Caco-2 (cell line): ENCODE measurements at regions not wholly inside any gene's neighbourhood (a gene's known extent, or its start where the extent isn't known, plus 50 kb on each side); places are given as distances from the start of the nearest gene placed in this dataset.

Experiments used
- BruUV-seq: library from RNA; stranded (reverse); fragments of 400-500 nt; replicated peaks from 2 replicates; lab custom pipeline; 2021; lab: Mats Ljungman, UMichigan
- CTCF ChIA-PET: fragments of 300-600 bp; sonication (Branson Sonifier 250); formaldehyde crosslinking; loops from one replicate; lab custom pipeline; 2022; ENCODE audit warnings: antibody characterized with exemption; lab: Charles Lee
- POLR2A ChIA-PET: fragments of 300-600 bp; sonication (Branson Sonifier 250); formaldehyde crosslinking; loops from one replicate; lab custom pipeline; 2022; ENCODE audit warnings: antibody characterized with exemption; lab: Charles Lee
- DNase-seq, 2 experiments: peaks; one replicate each; pipeline versions ENCODE4 v3.0.0 to v3.0.0-alpha.2; 2020 to 2022
- H3K27me3 ChIP-seq: replicated peaks from 2 replicates; pipeline ENCODE4 v1.6.0; 2011; ENCODE audit warnings: low read length; ENCODE audit not compliant: control insufficient read depth, insufficient read depth
- H3K36me3 ChIP-seq: 2 replicates; pipeline ENCODE4 v1.5.1; 2011; ENCODE audit warnings: low read length; ENCODE audit not compliant: control insufficient read depth, insufficient read depth
- H3K4me1 ChIP-seq: fragments of 250-450 bp; sonication (Bioruptor Pico); 2 replicates; pipeline ENCODE4 v1.5.1; 2020; ENCODE audit warnings: mild to moderate bottlenecking
- H3K4me3 ChIP-seq: 2 replicates; pipeline ENCODE4 v1.5.1; 2011; ENCODE audit warnings: low read depth, mild to moderate bottlenecking, control low read depth, low read length
- H3K9me3 ChIP-seq: fragments of 250-450 bp; sonication (Bioruptor Pico); 2 replicates; pipeline ENCODE4 v1.5.1; 2020; ENCODE audit warnings: mild to moderate bottlenecking, moderate library complexity
- H3K27ac Mint-ChIP-seq: one replicate; pipeline ENCODE4 v1.8.0; 2022; ENCODE audit warnings: mixed read lengths; ENCODE audit not compliant: unreplicated experiment
- H3K27me3 Mint-ChIP-seq: one replicate; pipeline ENCODE4 v1.8.0; 2022; ENCODE audit warnings: mixed read lengths; ENCODE audit not compliant: insufficient read depth, unreplicated experiment
- H3K36me3 Mint-ChIP-seq: one replicate; pipeline ENCODE4 v1.8.0; 2022; ENCODE audit warnings: mild to moderate bottlenecking, mixed read lengths; ENCODE audit not compliant: insufficient read depth, unreplicated experiment
- H3K4me1 Mint-ChIP-seq: one replicate; pipeline ENCODE4 v1.8.0; 2022; ENCODE audit warnings: low read depth, mixed read lengths; ENCODE audit not compliant: unreplicated experiment
- H3K4me3 Mint-ChIP-seq: one replicate; pipeline ENCODE4 v1.8.0; 2022; ENCODE audit warnings: mild to moderate bottlenecking, moderate library complexity, mixed read lengths; ENCODE audit not compliant: unreplicated experiment
- H3K9me3 Mint-ChIP-seq: one replicate; pipeline ENCODE4 v1.8.0; 2022; ENCODE audit warnings: mixed read lengths; ENCODE audit not compliant: unreplicated experiment
- intact Hi-C: fragments of 100-400 bp; cut with micrococcal nuclease; formaldehyde crosslinking; loops from one replicate; pipeline ENCODE4 v1.10.0; 2022; ENCODE audit not compliant: unreplicated experiment
- TF ChIP-seq, protein P1 (sequence below), 2 experiments: fragments of 200-600 bp in 1 of 2; IDR thresholded peaks; 1 replicate in 1 of 2; 2 replicates in 1 of 2; pipeline versions ENCODE4 v1.5.1 to v1.8.0; 2011 to 2022; ENCODE audit warnings: antibody characterized with exemption in 1 of 2, control low read depth in 1 of 2, inconsistent platforms in 1 of 2, low read depth in 1 of 2, low read length in 1 of 2, mild to moderate bottlenecking in 1 of 2, moderate library complexity in 1 of 2; ENCODE audit not compliant: insufficient read depth in 1 of 2, severe bottlenecking in 1 of 2, unreplicated experiment in 1 of 2

DNA sequence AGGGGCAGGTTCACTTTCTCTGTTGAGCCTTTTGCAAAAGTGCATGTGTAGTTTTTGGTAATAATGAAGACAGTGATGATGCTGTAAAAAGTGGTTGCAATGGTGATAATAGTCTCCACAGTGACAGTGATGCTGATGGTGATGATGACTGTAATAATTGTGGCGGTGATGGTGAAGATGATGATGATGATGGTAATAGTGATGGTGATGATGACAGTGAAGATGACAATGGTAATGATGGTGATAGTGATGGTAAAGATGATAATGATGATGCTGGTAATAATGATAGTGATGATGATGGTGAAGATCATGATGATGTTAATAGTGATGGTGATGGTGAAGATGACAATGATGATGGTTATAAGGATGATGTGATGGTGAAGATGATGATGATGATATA lies 67.7 kb upstream of the LRFN2 start:
- Mint-ChIP-seq H3K27ac (no peak overlapping the region), H3K36me3 (no peaks in the 10 kb centered on the region), H3K4me1 (no peaks in the 10 kb centered on the region), H3K27me3 (peaks cover 11% of the 10 kb centered on the region), H3K9me3 (no peaks in the 10 kb centered on the region), H3K4me3 (no peak overlapping the region)
- H3K36me3 ChIP-seq = no peaks in the 10 kb centered on the region
- no peaks in the 10 kb centered on the region for H3K9me3 ChIP-seq
- DNase-seq = no peak
- BruUV-seq = no TSS peak
- ChIA-PET POLR2A (no interaction called here), CTCF (no interaction called here)
- H3K4me3 ChIP-seq = no peak overlapping the region
- intact Hi-C loops = no loop called here
- H3K27me3 ChIP-seq = peaks cover 2% of the 10 kb centered on the region; the same call in 1 of the 2 replicates
- H3K4me1 ChIP-seq = no peaks in the 10 kb centered on the region
- TF ChIP-seq, protein P1, sequence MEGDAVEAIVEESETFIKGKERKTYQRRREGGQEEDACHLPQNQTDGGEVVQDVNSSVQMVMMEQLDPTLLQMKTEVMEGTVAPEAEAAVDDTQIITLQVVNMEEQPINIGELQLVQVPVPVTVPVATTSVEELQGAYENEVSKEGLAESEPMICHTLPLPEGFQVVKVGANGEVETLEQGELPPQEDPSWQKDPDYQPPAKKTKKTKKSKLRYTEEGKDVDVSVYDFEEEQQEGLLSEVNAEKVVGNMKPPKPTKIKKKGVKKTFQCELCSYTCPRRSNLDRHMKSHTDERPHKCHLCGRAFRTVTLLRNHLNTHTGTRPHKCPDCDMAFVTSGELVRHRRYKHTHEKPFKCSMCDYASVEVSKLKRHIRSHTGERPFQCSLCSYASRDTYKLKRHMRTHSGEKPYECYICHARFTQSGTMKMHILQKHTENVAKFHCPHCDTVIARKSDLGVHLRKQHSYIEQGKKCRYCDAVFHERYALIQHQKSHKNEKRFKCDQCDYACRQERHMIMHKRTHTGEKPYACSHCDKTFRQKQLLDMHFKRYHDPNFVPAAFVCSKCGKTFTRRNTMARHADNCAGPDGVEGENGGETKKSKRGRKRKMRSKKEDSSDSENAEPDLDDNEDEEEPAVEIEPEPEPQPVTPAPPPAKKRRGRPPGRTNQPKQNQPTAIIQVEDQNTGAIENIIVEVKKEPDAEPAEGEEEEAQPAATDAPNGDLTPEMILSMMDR (IDR thresholded peaks at IDR 0.05; ENCODE audit: insufficient read depth in 1 of 2, low read depth in 1 of 2, low read length in 1 of 2, severe bottlenecking in 1 of 2, unreplicated experiment in 1 of 2) = no peak

DNA sequence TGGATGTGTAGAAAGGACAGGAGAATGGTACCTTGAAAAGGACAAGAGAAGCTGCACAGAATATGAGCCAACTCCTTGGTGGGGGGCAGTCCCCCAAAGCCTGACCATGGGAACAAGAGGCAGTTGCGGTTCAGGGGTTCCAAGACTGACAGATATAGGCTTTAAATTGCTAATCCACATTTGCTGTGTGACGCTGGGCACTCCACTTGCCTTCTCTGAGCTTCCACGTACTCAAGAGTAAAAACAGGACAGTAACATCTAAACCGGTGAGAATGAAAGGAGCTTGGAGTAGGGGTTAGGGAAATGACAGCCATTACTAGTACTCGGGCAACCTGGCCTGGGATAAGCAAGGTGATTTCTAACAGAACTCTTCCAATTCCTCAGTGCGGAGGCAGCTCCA lies 57.9 kb upstream of the LRFN2 start:
- H3K27me3 ChIP-seq = peaks cover 3% of the 10 kb centered on the region
- no peaks in the 10 kb centered on the region for H3K4me1 Mint-ChIP-seq
- H3K27me3 Mint-ChIP-seq = peaks cover 31% of the 10 kb centered on the region
- no peaks in the 10 kb centered on the region for H3K9me3 Mint-ChIP-seq
- CTCF ChIA-PET = no interaction called here
- no TSS peak for BruUV-seq
- H3K36me3 ChIP-seq = no peaks in the 10 kb centered on the region
- TF ChIP-seq, protein P1 (IDR thresholded peaks at IDR 0.05; ENCODE audit: insufficient read depth in 1 of 2, low read depth in 1 of 2, low read length in 1 of 2, severe bottlenecking in 1 of 2, unreplicated experiment in 1 of 2) = no peak
- H3K4me1 ChIP-seq = no peaks in the 10 kb centered on the region
- no peak overlapping the region for H3K4me3 Mint-ChIP-seq
- no peak overlapping the region for H3K4me3 ChIP-seq
- no peaks in the 10 kb centered on the region for H3K36me3 Mint-ChIP-seq
- POLR2A ChIA-PET = no interaction called here
- DNase-seq = no peak
- H3K27ac Mint-ChIP-seq = no peak overlapping the region
- H3K9me3 ChIP-seq = no peaks in the 10 kb centered on the region
- intact Hi-C loops = no loop called here

GRCh38 chr6:40642837-40643236 lies 55.7 kb upstream of the LRFN2 start:
- H3K27ac Mint-ChIP-seq = no peak overlapping the region
- no peaks in the 10 kb centered on the region for H3K4me1 ChIP-seq
- H3K9me3 ChIP-seq = no peaks in the 10 kb centered on the region
- H3K4me1 Mint-ChIP-seq = no peaks in the 10 kb centered on the region
- TF ChIP-seq, protein P1 (IDR thresholded peaks at IDR 0.05; ENCODE audit: insufficient read depth in 1 of 2, low read depth in 1 of 2, low read length in 1 of 2, severe bottlenecking in 1 of 2, unreplicated experiment in 1 of 2) = no peak
- ChIA-PET POLR2A (no interaction called here), CTCF (no interaction called here)
- H3K4me3 ChIP-seq = no peak overlapping the region
- H3K36me3 Mint-ChIP-seq = no peaks in the 10 kb centered on the region
- H3K27me3 Mint-ChIP-seq = peaks cover 19% of the 10 kb centered on the region
- intact Hi-C loops = no loop called here
- DNase-seq = no peak
- H3K36me3 ChIP-seq = no peaks in the 10 kb centered on the region
- BruUV-seq = no TSS peak
- no peaks in the 10 kb centered on the region for H3K9me3 Mint-ChIP-seq
- no peak overlapping the region for H3K4me3 Mint-ChIP-seq
- H3K27me3 ChIP-seq = peaks cover 3% of the 10 kb centered on the region; the same call in 1 of the 2 replicates
